ENCODE measurements at regions not wholly inside any gene's neighbourhood (a gene's known extent, or its start where the extent isn't known, plus 50 kb on each side); places are given as distances from the start of the nearest gene placed in this dataset.

GRCh38 chr12:125222876-125223275 lies 157.6 kb downstream of the AACS start:
- no peak overlapping the region for H3K27ac ChIP-seq (replicated peaks in 1 of 4)
- intact Hi-C loops (cut with DNase I): no loop called here
- no peaks in the 10 kb centered on the region for H3K36me3 ChIP-seq
- no peak for TF ChIP-seq EP300 (IDR thresholded peaks at IDR 0.05)
- no peak for TF ChIP-seq POLR2AphosphoS5 (IDR thresholded peaks at IDR 0.05)
- no peak for TF ChIP-seq CTCF (IDR thresholded peaks at IDR 0.05)
- TF ChIP-seq POLR2A (IDR thresholded peaks at IDR 0.05; ENCODE audit: low read depth): no peak
- no peak for DNase-seq (ENCODE audit: extremely low spot score)
- WGBS: 54% methylated on average over 3 of the region's 3 CpGs
- peaks cover 0 to 33% (median 0%) of the 10 kb centered on the region in 4 donors for H3K27me3 ChIP-seq
- no peaks in the 10 kb centered on the region for H3K9me3 ChIP-seq
- no peak overlapping the region for H3K4me3 ChIP-seq
- H3K4me1 ChIP-seq: no peaks in the 10 kb centered on the region

GRCh38 chr12:125225641-125226040 lies 160.4 kb downstream of the AACS start:
- Histone ChIP-seq H3K9me3 (no peaks in the 10 kb centered on the region), H3K4me1 (no peaks in the 10 kb centered on the region), H3K36me3 (no peaks in the 10 kb centered on the region), H3K4me3 (no peak overlapping the region), H3K27ac (replicated peaks in 1 of 4) (no peak overlapping the region), H3K27me3 (peaks cover 0 to 12% (median 0%) of the 10 kb centered on the region in 4 donors)
- no peak for DNase-seq (ENCODE audit: extremely low spot score)
- 97% methylated on average over 4 of the region's 4 CpGs for WGBS
- intact Hi-C loops (cut with DNase I): no loop called here
- TF ChIP-seq CTCF (IDR thresholded peaks at IDR 0.05) (no peak), EP300 (IDR thresholded peaks at IDR 0.05) (no peak), POLR2A (IDR thresholded peaks at IDR 0.05; ENCODE audit: low read depth) (no peak), POLR2AphosphoS5 (IDR thresholded peaks at IDR 0.05) (no peak)

- TF ChIP-seq POLR2AphosphoS5 (IDR thresholded peaks at IDR 0.05) (no peak), CTCF (IDR thresholded peaks at IDR 0.05) (no peak), POLR2A (IDR thresholded peaks at IDR 0.05; ENCODE audit: low read depth) (no peak), EP300 (IDR thresholded peaks at IDR 0.05) (no peak)
- WGBS: 65% methylated on average over 17 of the region's 18 CpGs
- intact Hi-C loops (cut with DNase I): no loop called here
- peaks cover 0 to 8% (median 0%) of the 10 kb centered on the region in 4 donors for H3K27me3 ChIP-seq
- H3K4me1 ChIP-seq: no peaks in the 10 kb centered on the region
- DNase-seq (ENCODE audit: extremely low spot score): no peak
- H3K9me3 ChIP-seq: peaks cover 0 to 3% (median 0%) of the 10 kb centered on the region in 4 donors
- H3K4me3 ChIP-seq: no peak overlapping the region
- no peak overlapping the region for H3K27ac ChIP-seq (replicated peaks in 1 of 4)
- H3K36me3 ChIP-seq: no peaks in the 10 kb centered on the region
Measured at GRCh38 chr12:125228519-125229260, 163.5 kb downstream of the AACS start.

GRCh38 chr12:125229878-125230530 lies 164.8 kb downstream of the AACS start:
- H3K27me3 ChIP-seq: peaks cover 0 to 8% (median 0%) of the 10 kb centered on the region in 4 donors
- no peak overlapping the region for H3K4me3 ChIP-seq
- TF ChIP-seq POLR2A (IDR thresholded peaks at IDR 0.05; ENCODE audit: low read depth) (no peak), POLR2AphosphoS5 (IDR thresholded peaks at IDR 0.05) (no peak), CTCF (IDR thresholded peaks at IDR 0.05) (no peak), EP300 (IDR thresholded peaks at IDR 0.05) (no peak)
- no peak for DNase-seq (ENCODE audit: extremely low spot score)
- WGBS: 87% methylated on average over 14 of the region's 14 CpGs
- H3K9me3 ChIP-seq: peaks cover 0 to 3% (median 0%) of the 10 kb centered on the region in 4 donors
- H3K27ac ChIP-seq (replicated peaks in 1 of 4): no peak overlapping the region
- no peaks in the 10 kb centered on the region for H3K4me1 ChIP-seq
- H3K36me3 ChIP-seq: no peaks in the 10 kb centered on the region
- intact Hi-C loops (cut with DNase I): no loop called here
